Liver (tissue), 2 donors: ENCODE measurements at regions not wholly inside any gene's neighbourhood (a gene's known extent, or its start where the extent isn't known, plus 50 kb on each side); places are given as distances from the start of the nearest gene placed in this dataset.

ENCODE experiments used
- RAD21 ChIP-seq, 2 donors: IDR thresholded peaks; 2 replicates each; pipeline ENCODE4 v1.6.1; 2016; ENCODE audit warnings: antibody characterized with exemption in 2 of 2, mild to moderate bottlenecking in 2 of 2
- TAF1 ChIP-seq: conservative IDR thresholded peaks from 2 replicates; pipeline ENCODE4 v1.6.1; 2016; ENCODE audit warnings: antibody characterized with exemption, mild to moderate bottlenecking
- donor health status: healthy.

GRCh38 chr1:162966613-162967012, 102.5 kb upstream of the RGS4 start:
- no peak for TF ChIP-seq RAD21 (IDR thresholded peaks at IDR 0.05)
- no peak for TF ChIP-seq TAF1
